Trophoblast cell (in vitro differentiated cells and primary cell): ENCODE measurements at regions not wholly inside any gene's neighbourhood (a gene's known extent, or its start where the extent isn't known, plus 50 kb on each side); places are given as distances from the start of the nearest gene placed in this dataset.

ENCODE experiments used
- DNase-seq, 2 donors: peaks; one replicate each; pipeline ENCODE4 v3.0.0-alpha.2; 2016
- H2AFZ ChIP-seq: 2 replicates; pipeline ENCODE4 v1.6.1; 2013; ENCODE audit warnings: low read length, moderate library complexity, mild to moderate bottlenecking; ENCODE audit not compliant: insufficient read depth, poor library complexity
- H2AK5ac ChIP-seq: 2 replicates; pipeline ENCODE4 v1.6.1; 2013; ENCODE audit warnings: mild to moderate bottlenecking, low read length
- H2BK120ac ChIP-seq: 2 replicates; pipeline ENCODE4 v1.6.1; 2013; ENCODE audit warnings: low read length, mild to moderate bottlenecking, moderate library complexity; ENCODE audit not compliant: insufficient read depth, poor library complexity
- H2BK12ac ChIP-seq: 2 replicates; pipeline ENCODE4 v1.6.1; 2013; ENCODE audit warnings: mild to moderate bottlenecking, low read length, moderate library complexity
- H2BK5ac ChIP-seq: 2 replicates; pipeline ENCODE4 v1.6.1; 2013; ENCODE audit warnings: low read length, low read depth, moderate library complexity, mild to moderate bottlenecking; ENCODE audit not compliant: poor library complexity
- H3K14ac ChIP-seq: 2 replicates; pipeline ENCODE4 v1.6.1; 2013; ENCODE audit warnings: mild to moderate bottlenecking, low read length
- H3K18ac ChIP-seq: 2 replicates; pipeline ENCODE4 v1.6.1; 2013; ENCODE audit warnings: mild to moderate bottlenecking, low read length
- H3K23ac ChIP-seq: 2 replicates; pipeline ENCODE4 v1.6.1; 2013; ENCODE audit warnings: low read length
- H3K27ac ChIP-seq: 2 replicates; pipeline ENCODE4 v1.5.1; 2013; ENCODE audit warnings: low read depth, mild to moderate bottlenecking, inconsistent platforms, low read length, moderate library complexity
- H3K27me3 ChIP-seq: 2 replicates; pipeline ENCODE4 v1.6.1; 2013; ENCODE audit warnings: inconsistent platforms, mild to moderate bottlenecking, low read length, moderate library complexity; ENCODE audit not compliant: insufficient read depth
- H3K36me3 ChIP-seq, 2 experiments: 1 replicate in 1 of 2; 2 replicates in 1 of 2; pipeline ENCODE4 v1.6.1; 2013; ENCODE audit warnings: low read length in 2 of 2, mild to moderate bottlenecking in 2 of 2, moderate library complexity in 1 of 2; ENCODE audit not compliant: insufficient read depth in 2 of 2, control insufficient read depth in 1 of 2
- H3K4ac ChIP-seq: 2 replicates; pipeline ENCODE4 v1.6.1; 2013; ENCODE audit warnings: low read depth, mild to moderate bottlenecking, low read length, moderate library complexity
- H3K4me1 ChIP-seq, 2 experiments: 1 replicate in 1 of 2; 2 replicates in 1 of 2; pipeline ENCODE4 v1.6.1; 2013; ENCODE audit warnings: low read length in 2 of 2, mild to moderate bottlenecking in 2 of 2, moderate library complexity in 1 of 2; ENCODE audit not compliant: insufficient read depth in 2 of 2, control insufficient read depth in 1 of 2
- H3K4me2 ChIP-seq: 2 replicates; pipeline ENCODE4 v1.6.1; 2013; ENCODE audit warnings: inconsistent platforms, mild to moderate bottlenecking, low read length, moderate library complexity
- H3K4me3 ChIP-seq: 2 replicates; pipeline ENCODE4 v1.5.1; 2013; ENCODE audit warnings: mild to moderate bottlenecking, low read depth, low read length, inconsistent platforms
- H3K79me1 ChIP-seq: one replicate; pipeline ENCODE4 v1.6.1; 2013; ENCODE audit warnings: low read length
- H3K79me2 ChIP-seq: 2 replicates; pipeline ENCODE4 v1.6.1; 2013; ENCODE audit warnings: low read length, mild to moderate bottlenecking; ENCODE audit not compliant: control insufficient read depth, insufficient read depth, poor library complexity
- H3K9ac ChIP-seq: 2 replicates; pipeline ENCODE4 v1.6.1; 2013; ENCODE audit warnings: mild to moderate bottlenecking, low read length
- H3K9me3 ChIP-seq: 2 replicates; pipeline ENCODE4 v1.6.1; 2013; ENCODE audit warnings: low read depth, mild to moderate bottlenecking, control low read depth, inconsistent platforms, low read length; ENCODE audit not compliant: insufficient read depth
- H4K12ac ChIP-seq: 2 replicates; pipeline ENCODE4 v1.6.1; 2013; ENCODE audit warnings: low read depth, mild to moderate bottlenecking, low read length, moderate library complexity
- H4K8ac ChIP-seq: 2 replicates; pipeline ENCODE4 v1.6.1; 2013; ENCODE audit warnings: low read depth, mild to moderate bottlenecking, low read length, moderate library complexity
- H4K91ac ChIP-seq: one replicate; pipeline ENCODE4 v1.6.1; 2013; ENCODE audit warnings: low read depth, mild to moderate bottlenecking, low read length, moderate library complexity
- WGBS: extraction: QIAGEN DNeasy Blood & Tissue Kit; methylation state at CpG from one replicate; pipeline ENCODE4 v1.1.7; 2013; ENCODE audit warnings: missing lambda C conversion rate; ENCODE audit not compliant: insufficient read length, insufficient coverage; ENCODE audit errors: extremely low coverage; 5-methylcytosine and 5-hydroxymethylcytosine counted together

DNA sequence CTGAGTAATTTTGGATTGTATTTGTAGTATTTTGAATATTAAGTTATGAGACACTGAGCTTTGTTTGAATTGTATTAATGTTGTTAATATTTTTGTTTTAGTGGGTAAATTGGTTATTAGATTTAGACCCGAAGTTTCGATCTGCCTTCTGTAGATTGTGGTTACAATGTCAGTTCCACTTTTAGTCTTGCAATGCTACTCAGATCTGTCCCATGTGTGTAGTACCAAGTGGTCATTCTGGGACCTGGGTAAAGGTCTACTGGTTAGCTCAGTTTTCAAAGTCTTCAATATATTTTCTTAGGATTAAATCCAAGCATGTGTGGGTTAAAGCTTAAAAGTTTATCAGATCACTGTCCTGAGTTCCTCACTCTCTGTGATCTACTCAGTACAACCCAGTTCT is 346.5 kb upstream of the PROX1 start:
- Histone ChIP-seq H3K9ac (no peak overlapping the region), H3K9me3 (no peaks in the 10 kb centered on the region), H2BK120ac (no peak overlapping the region), H4K91ac (no peak overlapping the region), H3K4me2 (no peak overlapping the region), H3K27ac (no peak overlapping the region), H3K14ac (no peak overlapping the region), H2BK12ac (no peak overlapping the region), H3K4me3 (no peak overlapping the region), H3K23ac (no peak overlapping the region), H3K4ac (no peak overlapping the region), H2BK5ac (no peak overlapping the region), H4K12ac (no peak overlapping the region), H3K79me1 (no peaks in the 10 kb centered on the region), H4K8ac (no peak overlapping the region), H3K79me2 (no peaks in the 10 kb centered on the region), H3K18ac (no peak overlapping the region), H3K4me1 (no peaks in the 10 kb centered on the region), H2AFZ (no peak overlapping the region), H3K36me3 (no peaks in the 10 kb centered on the region), H2AK5ac (no peak overlapping the region), H3K27me3 (no peaks in the 10 kb centered on the region)
- no CpG with 5 or more reads among the region's 2 CpGs for WGBS
- DNase-seq = no peak

DNA sequence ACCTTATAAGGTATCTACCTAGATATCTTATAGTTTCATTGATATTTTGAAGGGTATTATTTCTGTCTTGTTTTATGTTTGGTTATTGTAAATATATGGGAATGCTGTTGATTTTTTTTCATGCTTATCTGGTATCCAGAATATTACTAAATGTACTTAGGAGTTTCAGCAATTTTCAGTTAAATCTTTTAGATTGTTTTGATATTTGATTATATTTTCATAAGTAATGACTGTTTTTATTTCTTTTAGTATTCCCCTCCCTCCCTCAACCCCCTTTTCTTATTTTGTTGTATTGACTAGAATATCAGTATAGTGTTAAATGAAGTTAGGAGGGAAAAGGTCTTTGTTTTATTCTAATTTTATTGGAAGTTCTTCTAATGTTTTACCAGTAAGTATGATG is 344.4 kb upstream of the PROX1 start:
- H2BK12ac ChIP-seq = no peak overlapping the region
- no peak overlapping the region for H3K4me3 ChIP-seq
- no peak overlapping the region for H3K9ac ChIP-seq
- no peaks in the 10 kb centered on the region for H3K79me1 ChIP-seq
- no peaks in the 10 kb centered on the region for H3K4me1 ChIP-seq
- H4K12ac ChIP-seq = no peak overlapping the region
- no peak overlapping the region for H2BK120ac ChIP-seq
- H2BK5ac ChIP-seq = no peak overlapping the region
- H3K4me2 ChIP-seq = no peak overlapping the region
- H3K27me3 ChIP-seq = no peaks in the 10 kb centered on the region
- H2AK5ac ChIP-seq = no peak overlapping the region
- DNase-seq = no peak
- H3K27ac ChIP-seq = no peak overlapping the region
- no peaks in the 10 kb centered on the region for H3K9me3 ChIP-seq
- H3K18ac ChIP-seq = no peak overlapping the region
- H3K14ac ChIP-seq = no peak overlapping the region
- no peaks in the 10 kb centered on the region for H3K79me2 ChIP-seq
- no peak overlapping the region for H3K23ac ChIP-seq
- no peaks in the 10 kb centered on the region for H3K36me3 ChIP-seq
- H3K4ac ChIP-seq = no peak overlapping the region
- no peak overlapping the region for H4K91ac ChIP-seq
- no peak overlapping the region for H2AFZ ChIP-seq
- H4K8ac ChIP-seq = no peak overlapping the region

DNA sequence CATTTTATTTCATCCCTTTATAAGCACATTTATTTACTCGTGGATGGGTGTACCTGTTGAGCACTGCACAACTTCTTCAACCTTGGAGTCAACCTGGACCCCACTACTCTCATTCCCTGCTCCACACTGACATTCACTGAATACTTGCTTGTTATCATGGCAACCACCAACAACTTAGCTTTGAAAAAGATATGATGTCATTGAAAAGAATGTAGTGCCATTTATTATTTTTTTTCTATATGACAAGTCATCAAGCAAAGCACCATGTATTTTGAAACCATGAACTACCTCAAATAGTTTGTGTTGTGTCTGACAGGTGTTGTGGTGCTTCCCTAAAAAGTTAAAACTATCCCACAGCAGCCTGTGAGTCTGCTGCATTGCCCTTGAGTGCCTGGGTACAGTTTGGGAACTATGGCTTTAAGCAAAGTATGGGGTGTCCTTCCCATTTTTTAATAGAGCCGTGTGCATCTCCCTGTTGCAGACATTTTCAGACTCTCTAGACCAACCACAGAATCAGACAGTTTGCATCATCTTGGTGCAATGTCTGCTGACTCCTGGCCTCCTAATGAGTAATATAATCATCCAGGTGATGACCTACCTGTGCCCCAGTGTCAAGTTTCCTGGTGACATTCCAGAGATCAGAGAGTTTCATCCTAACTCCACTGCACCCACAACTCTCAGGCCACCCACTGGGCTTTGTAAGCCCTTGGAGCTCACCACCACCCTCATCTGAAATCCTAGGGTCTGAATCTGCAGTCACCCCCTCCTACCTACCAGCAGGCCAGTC is 339.7 kb upstream of the PROX1 start:
- no peak overlapping the region for H3K4me2 ChIP-seq
- no peak overlapping the region for H2AFZ ChIP-seq
- no peak overlapping the region for H2BK12ac ChIP-seq
- no peak overlapping the region for H3K4ac ChIP-seq
- no peak overlapping the region for H3K18ac ChIP-seq
- H3K79me2 ChIP-seq = no peaks in the 10 kb centered on the region
- H3K9ac ChIP-seq = no peak overlapping the region
- no peaks in the 10 kb centered on the region for H3K36me3 ChIP-seq
- no peaks in the 10 kb centered on the region for H3K9me3 ChIP-seq
- no peak overlapping the region for H4K8ac ChIP-seq
- no peak overlapping the region for H2AK5ac ChIP-seq
- no CpG with 5 or more reads among the region's 2 CpGs for WGBS
- H2BK5ac ChIP-seq = no peak overlapping the region
- no peaks in the 10 kb centered on the region for H3K27me3 ChIP-seq
- H3K79me1 ChIP-seq = no peaks in the 10 kb centered on the region
- H3K4me3 ChIP-seq = no peak overlapping the region
- peaks cover 0 to 2% of the 10 kb centered on the region in 2 experiments for H3K4me1 ChIP-seq
- H3K27ac ChIP-seq = no peak overlapping the region
- DNase-seq = peak in 1 of 2 donors; percentile 8
- H4K91ac ChIP-seq = no peak overlapping the region
- H3K14ac ChIP-seq = no peak overlapping the region
- no peak overlapping the region for H2BK120ac ChIP-seq
- no peak overlapping the region for H4K12ac ChIP-seq
- no peak overlapping the region for H3K23ac ChIP-seq

DNA sequence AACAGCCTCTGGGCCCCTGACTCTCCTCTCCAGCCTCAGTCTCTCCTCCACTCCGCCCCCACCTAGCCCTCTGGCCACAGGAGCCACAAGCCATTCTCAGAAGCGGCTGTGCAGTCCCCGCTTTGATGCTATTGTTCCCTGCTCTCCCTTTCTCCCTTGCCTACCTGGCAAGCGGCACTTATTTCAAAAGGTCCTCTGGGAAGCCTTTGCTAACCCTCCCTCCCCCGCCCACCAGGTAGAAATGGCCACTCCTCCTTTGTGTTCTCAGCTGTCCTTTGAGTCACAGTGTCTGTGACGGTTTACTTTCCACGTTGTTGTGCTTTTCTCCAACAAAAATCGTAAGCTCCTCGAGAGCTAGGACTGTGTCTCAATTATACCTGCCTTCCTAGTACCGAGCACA is 338.4 kb upstream of the PROX1 start:
- Histone ChIP-seq H3K4me3 (no peak overlapping the region), H3K36me3 (no peaks in the 10 kb centered on the region), H2AFZ (no peak overlapping the region), H4K12ac (no peak overlapping the region), H4K91ac (no peak overlapping the region), H3K27ac (no peak overlapping the region), H3K79me1 (no peaks in the 10 kb centered on the region), H3K9me3 (no peaks in the 10 kb centered on the region), H2BK120ac (no peak overlapping the region), H3K9ac (no peak overlapping the region), H3K18ac (no peak overlapping the region), H4K8ac (no peak overlapping the region), H3K4ac (no peak overlapping the region), H3K79me2 (no peaks in the 10 kb centered on the region), H2BK5ac (no peak overlapping the region), H2AK5ac (no peak overlapping the region), H2BK12ac (no peak overlapping the region), H3K23ac (no peak overlapping the region), H3K4me2 (no peak overlapping the region), H3K14ac (no peak overlapping the region), H3K27me3 (no peaks in the 10 kb centered on the region), H3K4me1 (peaks cover 0 to 2% of the 10 kb centered on the region in 2 experiments)
- no peak for DNase-seq
- WGBS = no CpG with 5 or more reads among the region's 10 CpGs
